ENCODE measurements at regions not wholly inside any gene's neighbourhood (a gene's known extent, or its start where the extent isn't known, plus 50 kb on each side); places are given as distances from the start of the nearest gene placed in this dataset.

DNA sequence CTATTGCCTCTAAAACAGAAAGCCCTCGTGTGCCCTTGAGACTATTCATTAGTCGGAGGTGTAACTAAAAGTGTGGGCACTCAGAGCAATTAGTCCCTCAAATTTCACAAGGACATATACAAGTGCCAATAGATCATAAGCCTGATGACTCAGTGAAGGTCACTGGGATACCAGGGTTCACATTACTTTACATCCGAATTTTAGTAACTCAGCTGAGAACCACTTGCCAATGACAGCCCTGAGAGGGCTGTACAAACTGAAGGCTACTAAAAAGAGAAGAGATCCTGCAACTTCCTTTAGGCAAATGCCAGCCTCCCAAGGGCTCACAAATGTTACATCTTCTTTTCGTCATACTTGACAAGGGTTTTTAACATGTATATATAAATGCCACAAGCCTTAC lies 369.6 kb downstream of the TENT5A start:
- TF ChIP-seq POLR2AphosphoS5 (IDR thresholded peaks at IDR 0.05; ENCODE audit: low read depth, low read length) = no peak
- TF ChIP-seq POLR2A (IDR thresholded peaks at IDR 0.05; ENCODE audit: low read depth, low read length) = no peak
- no peak for TF ChIP-seq TAF1 (IDR thresholded peaks at IDR 0.05; ENCODE audit: low read depth, low read length)
- TF ChIP-seq PAX5 (IDR thresholded peaks at IDR 0.05; ENCODE audit: insufficient read depth, low read length, severe bottlenecking) = no peak
- no peak for TF ChIP-seq SPI1 (IDR thresholded peaks at IDR 0.05; ENCODE audit: low read depth, low read length)
- no peak for TF ChIP-seq POU2F2 (IDR thresholded peaks at IDR 0.05; ENCODE audit: low read depth, low read length)

Measured in GM12891 (cell line).